ENCODE measurements at regions not wholly inside any gene's neighbourhood (a gene's known extent, or its start where the extent isn't known, plus 50 kb on each side); places are given as distances from the start of the nearest gene placed in this dataset.
A peak's percentile ranks its signal among the peaks of the same experiment; 100 is the strongest.

GRCh38 chr6:165905744-165906143 is 242.7 kb upstream of the PDE10A start:
- DNase-seq, result no peak

DNA sequence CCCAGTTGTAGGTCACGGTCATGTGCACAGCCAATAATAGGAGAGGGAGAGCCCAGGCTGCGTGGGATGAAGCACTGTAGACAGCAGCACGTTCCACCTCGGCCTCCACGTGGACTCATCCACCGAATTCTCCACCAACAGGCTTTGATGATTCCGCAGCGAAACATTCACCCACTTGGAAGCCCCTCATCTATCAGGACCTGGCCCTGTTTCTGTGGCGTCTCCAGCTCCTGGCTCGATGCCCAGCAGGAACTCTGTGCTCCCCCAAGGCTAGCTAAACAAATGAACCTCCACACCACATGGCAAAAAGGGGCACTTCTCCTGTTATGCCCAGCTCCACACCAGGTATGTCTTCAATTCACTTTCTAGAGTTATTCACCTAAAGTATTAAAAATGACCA is 237.9 kb upstream of the PDE10A start:
- DNase-seq, result no peak

GRCh38 chr6:165899611-165900010 is 236.6 kb upstream of the PDE10A start:
- DNase-seq, result no peak

DNA sequence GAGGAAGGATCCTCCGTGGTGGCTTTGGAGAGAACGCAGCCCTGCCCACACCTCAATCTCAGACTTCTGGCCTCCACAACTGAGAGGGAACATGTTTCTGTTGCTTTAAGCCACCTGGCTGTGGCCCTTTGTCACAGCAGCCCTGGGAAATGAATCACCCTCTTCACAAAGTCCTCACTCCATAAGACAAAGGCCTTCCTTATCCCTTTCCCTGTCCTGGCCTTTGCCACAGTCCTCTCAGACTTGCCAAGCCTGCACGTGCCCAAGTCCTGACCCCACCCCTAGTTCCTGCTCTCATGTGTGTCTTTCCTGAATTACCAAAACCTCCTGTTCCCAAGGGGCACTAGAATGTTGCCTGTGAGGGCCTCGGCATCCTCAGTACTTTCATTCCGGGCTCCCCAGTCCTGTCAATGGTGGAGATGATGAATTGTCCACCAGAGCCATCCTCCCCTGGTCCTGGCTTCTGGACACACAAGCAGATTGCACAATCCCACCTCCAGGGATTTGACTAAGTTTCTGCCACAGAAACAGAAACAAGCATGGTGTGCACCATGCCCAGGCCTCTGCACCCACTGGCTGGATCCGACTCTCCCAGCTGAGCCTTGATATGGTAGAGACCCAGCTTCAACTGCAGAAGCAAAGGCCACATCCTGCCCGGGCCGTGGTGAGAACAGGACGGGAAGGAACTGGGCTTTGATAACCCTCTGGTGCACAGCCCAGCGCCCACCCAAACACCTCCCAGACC is 232.6 kb upstream of the PDE10A start:
- no peak for DNase-seq

GRCh38 chr6:165894171-165894825 is 231.3 kb upstream of the PDE10A start:
- DNase-seq, result no peak

- no peak for DNase-seq
Observed at GRCh38 chr6:165893431-165893830, 230.4 kb upstream of the PDE10A start.

- DNase-seq, result no peak
Observed at GRCh38 chr6:165891320-165891719, 228.3 kb upstream of the PDE10A start.

- DNase-seq, result no peak
Observed at GRCh38 chr6:165890404-165890735, 227.3 kb upstream of the PDE10A start.

- no peak for DNase-seq
Observed at GRCh38 chr6:165889636-165890403, 226.8 kb upstream of the PDE10A start.

GRCh38 chr6:165886169-165886568 is 223.1 kb upstream of the PDE10A start:
- DNase-seq, result no peak

- DNase-seq, result peak; percentile 85
Observed at GRCh38 chr6:165884813-165885765, 222.0 kb upstream of the PDE10A start.

DNA sequence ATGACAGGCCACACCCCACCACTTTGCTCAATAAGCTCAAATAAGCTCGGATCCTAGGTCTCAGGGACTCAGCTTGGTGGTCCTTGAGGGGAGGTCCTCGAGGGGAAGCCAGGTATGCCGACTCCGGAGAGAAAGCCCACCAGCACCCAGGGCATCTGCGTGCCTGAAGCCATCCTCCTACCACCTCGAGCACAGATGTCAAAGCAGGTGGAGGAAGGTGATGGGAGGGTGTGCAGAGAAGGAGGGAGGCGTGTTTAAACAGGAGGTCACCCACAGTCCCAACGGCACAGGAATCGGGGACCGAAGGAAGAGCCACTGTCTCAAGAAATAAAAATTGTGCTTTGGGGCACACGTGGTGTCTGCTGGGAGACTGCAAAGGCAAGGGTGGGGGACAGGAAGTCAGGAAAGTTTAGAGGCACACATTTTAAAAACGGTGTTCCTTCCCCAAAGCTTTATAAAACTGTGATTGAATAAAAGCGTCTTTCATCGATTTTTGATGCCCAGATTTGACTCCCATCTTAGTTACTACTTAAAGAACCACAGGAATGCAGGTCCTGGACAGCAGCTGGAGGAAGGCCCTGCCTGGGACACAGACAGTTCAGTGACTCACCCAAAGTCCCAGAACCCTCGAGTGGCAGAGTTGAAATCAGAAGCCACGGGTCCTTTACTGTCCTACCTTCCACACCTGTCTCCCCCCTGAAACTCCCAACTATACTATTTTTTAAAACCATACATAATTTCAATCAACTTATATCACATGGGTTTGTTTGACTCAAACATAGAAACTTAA is 221.0 kb upstream of the PDE10A start:
- no peak for DNase-seq

DNA sequence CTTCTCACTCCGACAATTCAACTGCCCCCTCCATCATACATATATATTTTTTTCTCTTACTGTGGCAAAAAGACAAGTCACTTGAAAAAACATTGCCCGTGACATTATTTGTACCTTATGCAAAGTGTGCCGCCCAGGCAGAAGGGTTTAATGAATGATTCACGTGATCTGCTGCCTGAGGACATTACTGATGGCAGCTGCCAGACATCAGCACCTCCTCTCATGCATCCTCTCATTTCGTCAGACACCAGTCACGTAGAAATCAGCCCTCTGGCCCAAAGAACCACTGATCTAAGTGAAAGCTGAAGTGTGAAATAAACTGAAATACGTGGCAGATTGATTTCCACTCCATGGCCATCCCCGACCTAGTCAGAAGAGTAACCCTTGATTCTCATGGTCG is 218.8 kb upstream of the PDE10A start:
- DNase-seq, result no peak

- peak; percentile 59 for DNase-seq
Observed at GRCh38 chr6:165880686-165881085, 217.6 kb upstream of the PDE10A start.

- DNase-seq, result no peak
Observed at GRCh38 chr6:165877773-165878172, 214.7 kb upstream of the PDE10A start.

- no peak for DNase-seq
Observed at GRCh38 chr6:165877192-165877591, 214.2 kb upstream of the PDE10A start.

DNA sequence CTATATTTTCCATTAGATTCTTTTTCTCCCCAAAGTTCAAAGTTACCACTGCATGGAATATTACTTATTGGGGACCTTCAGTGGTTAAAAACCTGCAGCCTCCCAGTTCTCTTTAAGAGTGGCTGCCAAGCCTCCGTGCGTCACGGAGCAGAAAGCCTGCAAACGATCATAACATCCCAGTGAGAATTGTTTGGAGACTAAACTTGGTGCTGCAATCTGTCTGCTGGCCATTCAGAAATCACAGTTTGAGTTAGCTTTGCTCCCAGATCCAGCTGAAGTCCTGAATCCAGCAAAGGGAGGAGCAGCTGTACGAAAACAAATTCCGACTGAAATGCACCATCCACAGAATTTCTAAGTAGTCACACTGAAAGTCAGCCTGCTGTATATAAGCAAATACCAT is 213.5 kb upstream of the PDE10A start:
- peak; percentile 86 for DNase-seq

DNA sequence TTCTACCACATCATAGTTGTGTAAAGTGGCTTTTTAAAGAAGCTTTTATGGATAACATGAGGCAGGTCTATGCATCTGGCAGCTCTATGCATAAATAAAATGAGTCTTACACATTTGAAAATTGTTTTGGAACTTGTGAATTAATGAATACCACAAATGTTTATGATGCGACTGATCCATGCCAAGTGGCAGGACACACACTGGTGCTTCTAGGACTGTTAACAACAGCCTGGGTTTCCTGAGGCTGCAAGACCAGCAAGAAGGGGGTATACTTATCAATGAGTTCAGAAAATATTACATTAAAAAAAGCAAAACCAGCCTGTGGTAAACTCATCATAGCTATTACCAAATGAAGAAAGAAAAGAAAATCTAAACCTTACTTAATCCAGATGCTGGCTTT is 212.9 kb upstream of the PDE10A start:
- no peak for DNase-seq

DNA sequence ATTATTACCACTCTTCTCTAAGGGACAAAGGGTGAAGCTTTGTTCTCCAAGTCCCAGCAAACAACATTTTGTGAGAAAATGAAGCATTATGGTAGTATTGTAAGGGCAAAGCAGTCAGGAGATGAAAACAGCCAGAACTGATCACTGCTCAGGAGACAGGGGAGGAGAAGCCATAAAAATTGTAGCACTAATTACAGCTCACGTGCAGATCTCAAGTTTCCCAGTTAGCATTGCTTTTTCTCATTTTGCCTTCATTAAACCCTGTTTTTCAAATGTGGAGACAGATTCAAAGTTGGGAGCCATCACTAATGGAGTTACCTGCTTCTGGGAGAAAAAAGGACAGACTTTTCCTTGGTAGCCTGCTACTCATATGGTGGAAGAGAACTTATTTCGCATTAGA is 210.9 kb upstream of the PDE10A start:
- no peak for DNase-seq

DNA sequence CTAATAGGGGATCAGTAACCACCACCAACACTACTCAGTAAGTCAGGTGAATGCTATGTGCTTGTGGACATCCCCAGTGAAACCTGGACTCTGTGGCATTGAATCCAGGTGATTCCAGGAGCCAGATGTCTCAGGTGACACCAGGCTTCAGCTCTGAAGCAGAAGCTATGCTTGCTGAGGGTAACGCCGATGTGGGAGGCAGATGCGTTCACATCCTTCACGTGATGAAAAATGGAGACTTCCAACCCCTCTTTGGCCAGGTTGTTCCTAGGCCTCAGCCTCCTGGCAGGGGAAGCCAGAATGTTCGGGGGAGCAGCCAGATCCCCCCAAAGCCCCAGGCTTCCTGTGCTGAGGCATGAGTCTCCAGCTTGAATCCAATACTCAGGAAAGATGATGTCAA is 209.8 kb upstream of the PDE10A start:
- no peak for DNase-seq

GRCh38 chr6:165872311-165872710 is 209.3 kb upstream of the PDE10A start:
- DNase-seq, result no peak

DNA sequence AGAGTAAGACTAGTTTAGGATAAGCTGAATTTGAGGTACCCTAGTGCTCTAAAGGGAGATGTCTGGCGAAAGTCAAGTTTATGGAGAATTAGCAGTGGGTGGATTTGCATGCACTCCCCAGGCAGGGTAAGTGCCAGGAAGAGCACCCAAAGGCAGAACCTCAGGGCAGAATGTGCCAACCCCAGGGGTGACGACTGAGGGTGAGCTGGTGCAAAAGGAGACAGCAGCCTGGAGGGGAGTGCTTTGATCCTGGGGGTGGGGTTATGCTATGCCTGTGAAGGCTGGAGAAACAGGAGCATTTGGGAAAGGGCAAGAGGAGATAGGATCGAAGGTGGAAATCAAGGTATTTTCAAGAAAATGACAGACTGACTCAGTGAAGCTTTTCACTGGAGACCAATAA is 208.5 kb upstream of the PDE10A start:
- DNase-seq, result no peak
